GM21723 (cell line): ENCODE measurements at regions not wholly inside any gene's neighbourhood (a gene's known extent, or its start where the extent isn't known, plus 50 kb on each side); places are given as distances from the start of the nearest gene placed in this dataset.
"Not testable (repeated sequence)": the region's sequence is repeated elsewhere in the genome, so short reads cannot be mapped to it uniquely, and the experiment has no call there.

ENCODE experiments used
- ATAC-seq: cut with Tn5 transposase; IDR thresholded peaks from one replicate; pipeline ENCODE4 v1.9.1; 2021; ENCODE audit warnings: mild to moderate bottlenecking, moderate library complexity; ENCODE audit not compliant: unreplicated experiment

DNA sequence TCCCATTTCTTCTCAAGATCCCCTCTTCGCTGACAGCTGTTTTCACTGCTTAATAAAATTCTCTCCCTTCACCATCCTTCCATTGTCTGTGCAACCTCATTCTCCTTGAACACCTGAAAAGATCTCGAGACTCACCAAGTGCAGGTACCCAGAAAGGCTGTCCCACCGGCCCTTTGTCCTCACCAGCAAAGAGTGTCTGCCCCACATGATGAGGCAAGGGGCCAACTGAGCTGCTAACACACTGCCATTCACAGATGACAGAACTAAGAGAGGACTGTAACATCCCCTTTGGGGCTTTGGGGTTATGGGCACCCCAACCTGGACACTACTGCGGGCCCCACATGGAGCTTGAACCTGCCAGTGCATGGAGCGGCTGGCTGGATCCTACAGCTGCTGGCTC is 771.4 kb upstream of the MIR17HG start:
- no peak for ATAC-seq

- ATAC-seq, result no peak
Observed at GRCh38 chr13:90577726-90578125, 769.8 kb upstream of the MIR17HG start.

GRCh38 chr13:90585392-90585791 is 762.1 kb upstream of the MIR17HG start:
- no peak for ATAC-seq

- ATAC-seq, result no peak
Observed at GRCh38 chr13:90591260-90591926, 756.1 kb upstream of the MIR17HG start.

DNA sequence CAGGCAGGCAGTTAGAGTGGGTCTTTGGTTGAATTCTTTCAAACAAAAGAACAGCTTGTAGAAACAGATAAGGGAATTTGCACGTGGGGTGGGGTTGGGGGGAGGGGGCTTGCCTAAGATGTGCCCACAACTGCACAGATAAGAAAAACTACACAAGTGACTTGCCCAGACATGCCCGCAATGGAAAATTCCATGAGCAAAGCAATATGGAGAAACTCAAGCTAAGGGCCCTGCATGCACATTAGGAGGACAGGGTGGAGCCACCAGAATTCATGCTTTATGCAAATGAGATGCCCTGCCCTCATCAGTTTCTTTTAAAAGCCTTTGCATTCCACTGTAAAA is 755.6 kb upstream of the MIR17HG start:
- no peak for ATAC-seq

DNA sequence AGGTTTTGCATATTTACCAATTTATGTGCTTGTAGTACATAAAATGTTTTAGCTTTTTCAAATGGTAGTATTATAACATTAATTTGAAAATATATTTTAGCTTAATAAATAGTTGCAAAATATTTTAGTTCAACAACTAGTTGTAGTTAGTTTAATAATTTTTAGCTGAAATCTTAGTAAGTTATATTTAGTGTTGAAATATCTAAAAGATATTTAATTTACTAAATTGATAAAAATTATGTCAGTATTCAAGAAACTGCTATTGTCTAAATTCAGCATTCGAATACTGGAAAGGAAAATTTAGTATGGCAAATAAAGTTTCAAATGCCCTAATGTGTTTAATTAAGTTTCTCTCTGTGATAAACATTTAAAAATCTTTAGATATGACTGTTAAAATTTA is 754.5 kb upstream of the MIR17HG start:
- ATAC-seq, result no peak

DNA sequence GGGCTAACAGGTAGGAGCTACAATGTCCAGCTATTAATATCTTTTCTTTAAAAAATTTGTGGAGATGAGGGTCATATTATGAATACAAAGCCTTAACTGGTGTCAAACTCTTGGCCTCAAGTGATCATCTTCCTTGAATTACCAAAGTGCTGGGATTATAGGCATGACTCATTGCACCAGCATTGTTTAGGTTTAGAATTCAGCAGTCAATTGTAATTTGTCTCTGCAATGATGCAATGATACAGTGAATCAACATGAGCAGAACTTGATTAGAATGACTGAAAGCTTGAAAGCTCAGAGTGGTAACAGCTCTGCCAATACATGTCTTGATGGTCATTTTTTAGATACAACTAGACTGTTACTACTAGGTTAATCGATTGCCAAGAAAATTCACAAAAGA is 752.8 kb upstream of the MIR17HG start:
- no peak for ATAC-seq

DNA sequence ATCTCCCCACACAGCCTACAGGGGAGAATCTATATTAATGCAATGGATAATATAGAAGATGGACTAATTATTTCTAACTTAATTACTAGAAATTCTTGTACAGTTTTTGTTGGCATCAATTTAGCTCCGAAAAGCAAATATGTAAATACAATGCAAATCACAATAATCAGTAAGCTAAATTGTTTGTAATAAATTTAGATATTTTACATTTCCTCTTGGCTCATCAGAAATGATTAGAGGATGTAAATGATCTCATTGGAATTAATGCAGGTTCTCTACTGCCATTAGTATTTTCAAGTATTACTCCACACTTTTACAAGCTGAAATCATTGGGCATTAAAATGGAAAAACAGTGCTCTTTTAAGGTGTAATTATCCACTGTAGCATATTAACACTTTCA is 741.8 kb upstream of the MIR17HG start:
- ATAC-seq, result no peak

DNA sequence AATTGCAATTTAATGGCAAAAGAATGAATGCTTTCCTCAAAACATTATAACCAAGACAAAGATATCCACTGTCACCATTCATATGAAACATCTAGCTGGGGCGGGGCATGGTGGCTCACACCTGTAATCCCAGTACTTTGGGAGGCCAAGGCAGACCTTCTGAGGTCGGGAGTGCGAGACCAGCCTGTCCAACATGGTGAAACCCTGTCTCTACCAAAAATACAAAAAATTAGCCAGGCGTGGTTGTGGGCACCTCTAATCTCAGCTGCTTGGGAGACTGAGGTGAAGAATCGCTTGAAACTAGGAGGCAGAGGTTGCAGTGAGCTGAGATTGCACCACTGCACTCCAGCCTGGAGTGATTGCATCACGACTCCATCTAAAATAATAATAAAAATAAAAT is 740.6 kb upstream of the MIR17HG start:
- ATAC-seq, result not testable (repeated sequence)

- no peak for ATAC-seq
Observed at GRCh38 chr13:90612391-90612790, 735.1 kb upstream of the MIR17HG start.

DNA sequence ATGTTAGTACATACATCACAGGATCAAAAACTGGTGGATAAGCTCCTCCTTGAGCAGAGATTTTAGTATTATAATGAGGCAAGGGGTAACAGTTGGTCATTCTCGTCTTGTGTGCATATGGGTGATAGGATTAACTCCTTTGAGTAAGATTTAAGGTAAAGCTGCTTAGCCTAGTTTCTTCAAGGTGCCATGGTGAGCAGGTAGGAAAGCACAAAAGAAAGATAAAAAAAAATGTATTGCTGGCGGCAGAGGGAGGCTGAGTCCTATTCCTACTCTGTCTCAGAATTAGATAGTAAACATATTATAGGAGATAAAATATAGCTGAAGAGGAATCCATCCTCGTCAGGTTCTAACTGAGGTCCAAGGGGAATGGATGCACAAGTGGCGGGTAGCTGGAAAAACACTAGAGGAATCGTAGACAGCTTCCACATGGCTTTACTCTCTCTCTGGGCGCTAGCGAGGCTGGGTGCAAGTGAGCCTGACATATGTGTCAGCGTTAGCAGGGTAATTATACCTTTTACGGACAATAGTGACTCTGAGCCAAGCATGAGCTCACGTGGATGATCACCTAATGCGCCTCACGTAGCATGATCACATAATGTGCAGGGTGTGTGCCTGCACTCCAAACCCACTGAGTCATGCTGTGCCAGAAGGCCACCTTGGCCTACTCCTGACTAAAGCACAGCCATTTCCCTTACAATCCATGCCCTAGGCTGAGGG is 734.3 kb upstream of the MIR17HG start:
- ATAC-seq, result no peak

DNA sequence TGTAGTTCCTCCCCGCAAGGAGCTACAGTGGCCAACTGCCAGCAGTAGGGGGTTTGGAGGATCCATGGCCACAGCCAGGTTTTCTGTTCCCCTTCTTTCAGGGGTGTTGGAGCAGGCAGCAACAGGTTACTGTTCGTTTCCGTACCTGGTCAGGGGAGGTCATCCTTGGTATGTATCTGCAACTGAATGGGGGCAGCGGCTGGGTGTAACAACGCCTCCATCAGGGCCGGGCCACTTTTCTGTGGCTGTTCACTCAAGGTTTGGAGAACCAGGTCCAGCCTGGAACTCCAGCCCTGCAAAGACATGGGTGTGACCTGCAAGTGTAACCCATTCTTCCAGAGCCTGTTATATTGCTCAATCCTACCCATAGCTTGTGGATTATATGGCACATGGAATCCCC is 732.3 kb upstream of the MIR17HG start:
- ATAC-seq, result no peak

DNA sequence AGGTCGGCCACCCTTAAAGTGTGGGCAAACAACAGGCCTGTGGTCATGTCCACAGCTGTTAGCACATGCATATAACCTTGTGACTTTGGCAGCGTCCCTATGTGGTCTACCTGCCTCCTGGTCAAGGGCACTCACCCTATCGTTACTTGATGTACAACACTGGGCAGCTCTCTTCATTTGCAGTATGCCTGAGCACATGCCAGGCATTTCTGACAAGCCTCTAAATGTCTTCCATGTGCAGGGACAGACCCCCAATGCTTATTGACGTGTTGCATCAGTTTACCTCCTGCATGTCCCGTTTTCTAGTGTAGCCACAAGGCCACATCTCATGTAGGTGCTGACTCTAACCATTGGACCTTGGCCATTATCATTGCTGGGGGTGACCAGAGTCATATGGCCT is 731.7 kb upstream of the MIR17HG start:
- ATAC-seq, result no peak

DNA sequence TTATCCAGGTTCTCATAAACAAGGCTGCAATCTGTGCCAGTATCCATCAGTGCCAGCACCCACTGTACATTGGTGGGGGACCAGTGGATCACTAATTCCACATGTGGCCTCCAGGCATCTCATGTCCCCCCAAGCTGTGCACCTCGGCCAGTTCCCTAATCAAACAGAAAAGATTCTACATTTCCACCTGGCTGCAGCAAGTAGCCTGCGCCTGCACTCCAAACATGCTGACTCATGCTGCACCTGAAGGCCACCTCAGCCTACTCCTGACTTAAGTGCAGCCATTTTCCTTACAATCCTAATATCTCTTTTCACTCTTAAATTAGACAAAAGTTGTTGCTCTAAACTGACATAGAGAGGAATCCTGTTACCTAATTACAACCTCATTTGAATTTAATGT is 729.4 kb upstream of the MIR17HG start:
- no peak for ATAC-seq

GRCh38 chr13:90622541-90622940 is 724.9 kb upstream of the MIR17HG start:
- no peak for ATAC-seq

- ATAC-seq, result no peak
Observed at GRCh38 chr13:90623318-90624011, 724.0 kb upstream of the MIR17HG start.

DNA sequence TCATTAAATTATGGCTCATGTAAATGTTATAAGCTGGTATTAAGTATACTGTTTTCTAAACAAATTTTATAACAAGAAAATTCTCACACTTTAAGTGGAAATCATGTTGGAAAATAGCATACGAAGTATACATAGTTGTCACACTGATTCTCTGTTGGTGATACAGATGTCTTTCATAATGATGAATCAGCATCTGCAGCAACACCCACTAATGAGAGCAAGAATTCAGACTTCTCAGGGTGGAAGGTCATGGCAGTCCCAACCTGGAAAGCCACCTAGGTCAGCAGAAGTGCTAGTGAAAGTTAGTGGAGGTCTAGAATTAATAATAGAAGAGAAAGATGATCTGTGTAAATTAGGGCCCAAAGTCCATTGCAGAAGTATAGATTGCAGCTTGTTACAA is 719.7 kb upstream of the MIR17HG start:
- ATAC-seq, result no peak

DNA sequence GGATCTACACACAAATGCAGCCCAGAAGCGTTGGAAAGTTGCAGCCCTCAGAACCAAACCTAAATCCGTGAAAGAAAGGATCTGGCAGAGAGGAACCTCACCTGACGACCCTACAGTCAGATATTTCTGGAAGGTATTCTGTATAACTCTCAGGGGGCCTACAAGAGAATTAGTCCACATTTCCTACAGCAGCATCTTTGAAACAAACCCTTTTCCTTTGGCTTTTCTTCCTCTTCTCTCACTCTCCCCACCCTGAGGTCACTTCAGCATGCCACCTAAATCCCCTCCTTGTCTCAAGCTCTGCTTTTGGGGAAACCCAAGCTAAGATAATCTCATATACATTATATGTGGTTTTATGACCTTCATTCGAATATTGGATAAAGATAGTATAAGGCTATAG is 719.0 kb upstream of the MIR17HG start:
- no peak for ATAC-seq

DNA sequence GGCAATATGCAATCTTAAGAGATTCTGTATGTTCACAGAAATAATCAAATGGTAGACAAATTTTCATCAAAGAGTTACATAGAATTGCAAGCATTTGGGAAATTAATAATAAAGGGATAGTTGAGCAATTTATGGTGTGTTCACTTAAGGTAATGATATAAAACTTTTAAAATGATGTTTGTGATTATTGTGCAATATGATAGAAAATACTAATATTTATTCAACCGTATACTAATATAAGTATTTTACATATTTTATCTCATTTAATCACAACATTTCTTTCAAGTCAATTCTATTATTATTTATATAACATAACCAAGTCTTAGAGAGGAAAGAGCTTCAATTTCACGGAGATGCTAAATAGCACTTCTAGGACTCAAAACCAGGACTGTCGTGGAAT is 716.8 kb upstream of the MIR17HG start:
- ATAC-seq, result no peak

- ATAC-seq, result no peak
Observed at GRCh38 chr13:90632184-90632583, 715.3 kb upstream of the MIR17HG start.

DNA sequence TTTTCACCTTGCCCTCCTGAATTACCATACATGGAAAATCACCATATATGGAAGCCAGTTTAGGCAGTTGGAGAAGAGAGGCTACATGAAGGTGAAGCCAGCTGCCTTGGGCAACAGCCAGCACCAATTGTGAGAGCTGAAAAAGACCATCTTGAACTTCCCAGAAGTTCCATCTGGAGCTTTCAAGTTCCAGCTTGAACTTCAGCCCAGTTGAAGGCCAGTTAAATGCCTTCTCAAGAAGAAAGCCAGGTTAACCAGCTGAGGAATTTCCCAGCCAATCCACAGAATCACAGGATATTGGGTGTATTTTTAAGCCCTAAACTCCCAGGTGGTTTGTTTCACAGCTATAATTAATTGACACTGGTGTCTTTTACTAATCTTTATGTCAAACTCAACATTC is 713.6 kb upstream of the MIR17HG start:
- ATAC-seq, result no peak

- ATAC-seq, result no peak
Observed at GRCh38 chr13:90640976-90641375, 706.5 kb upstream of the MIR17HG start.
